HFF-Myc (cell line): ENCODE measurements at regions not wholly inside any gene's neighbourhood (a gene's known extent, or its start where the extent isn't known, plus 50 kb on each side); places are given as distances from the start of the nearest gene placed in this dataset.

Experiments
- DNase-seq: peaks from one replicate; pipeline ENCODE4 v3.0.0-alpha.2; 2011; ENCODE audit warnings: low read depth; ENCODE audit errors: extremely low read depth
- H3K4me3 ChIP-seq: replicated peaks from 2 replicates; pipeline ENCODE4 v1.5.1; 2011; ENCODE audit warnings: low read depth, mild to moderate bottlenecking, control low read depth, low read length
- CTCF ChIP-seq: IDR thresholded peaks from 2 replicates; pipeline ENCODE4 v1.5.1; 2012; ENCODE audit warnings: mild to moderate bottlenecking, low read depth, low read length, control low read depth; ENCODE audit errors: missing control alignments

GRCh38 chr5:175374166-175374875, 69.7 kb downstream of the DRD1 start:
- no peak for DNase-seq
- H3K4me3 ChIP-seq: no peak overlapping the region
- TF ChIP-seq CTCF: no peak

GRCh38 chr5:175365866-175366265, 78.1 kb downstream of the DRD1 start:
- DNase-seq: no peak
- no peak for TF ChIP-seq CTCF
- no peak overlapping the region for H3K4me3 ChIP-seq

- TF ChIP-seq CTCF: no peak
- DNase-seq: no peak
- no peak overlapping the region for H3K4me3 ChIP-seq
Measured at GRCh38 chr5:175363300-175363699, 80.7 kb downstream of the DRD1 start.

GRCh38 chr5:175357995-175358394, 86.0 kb downstream of the DRD1 start:
- no peak for DNase-seq
- no peak overlapping the region for H3K4me3 ChIP-seq
- no peak for TF ChIP-seq CTCF

- DNase-seq: no peak
- H3K4me3 ChIP-seq: no peak overlapping the region
- no peak for TF ChIP-seq CTCF
Measured at GRCh38 chr5:175356428-175356827, 87.6 kb downstream of the DRD1 start.

GRCh38 chr5:175354964-175355363, 89.0 kb downstream of the DRD1 start:
- TF ChIP-seq CTCF: no peak
- no peak for DNase-seq
- H3K4me3 ChIP-seq: no peak overlapping the region

GRCh38 chr5:175353926-175354325, 90.1 kb downstream of the DRD1 start:
- no peak overlapping the region for H3K4me3 ChIP-seq
- TF ChIP-seq CTCF: no peak

More at GRCh38 chr5:175353926-175354325, 90.1 kb downstream of the DRD1 start:
- no peak for DNase-seq
